ENCODE measurements at regions not wholly inside any gene's neighbourhood (a gene's known extent, or its start where the extent isn't known, plus 50 kb on each side); places are given as distances from the start of the nearest gene placed in this dataset.
"Not testable (repeated sequence)": the region's sequence is repeated elsewhere in the genome, so short reads cannot be mapped to it uniquely, and the experiment has no call there.

GRCh38 chr2:155653176-155653575 lies 679.3 kb downstream of the NR4A2 start:
- no peak for DNase-seq

DNA sequence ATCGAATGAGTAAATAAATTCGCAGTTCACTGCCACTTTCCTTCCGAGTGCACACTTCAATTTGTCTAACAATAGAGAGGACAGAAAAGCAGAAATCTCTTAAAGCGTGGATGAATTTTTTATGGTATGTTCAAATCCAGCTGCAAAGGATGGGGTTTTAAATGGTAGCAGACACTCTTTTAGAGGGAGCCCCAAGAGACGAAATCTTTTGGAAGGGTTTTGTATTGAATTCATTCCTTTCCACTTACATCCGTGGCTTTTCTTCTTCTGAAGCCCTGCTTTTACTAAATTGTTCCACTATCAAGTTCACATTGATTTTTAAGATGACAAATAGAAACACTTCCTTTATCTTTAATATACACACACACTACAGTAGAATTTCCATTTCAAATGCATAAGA lies 680.7 kb downstream of the NR4A2 start:
- DNase-seq, result no peak

- DNase-seq, result no peak
These were observed 686.7 kb downstream of the NR4A2 start for GRCh38 chr2:155645791-155646190.

DNA sequence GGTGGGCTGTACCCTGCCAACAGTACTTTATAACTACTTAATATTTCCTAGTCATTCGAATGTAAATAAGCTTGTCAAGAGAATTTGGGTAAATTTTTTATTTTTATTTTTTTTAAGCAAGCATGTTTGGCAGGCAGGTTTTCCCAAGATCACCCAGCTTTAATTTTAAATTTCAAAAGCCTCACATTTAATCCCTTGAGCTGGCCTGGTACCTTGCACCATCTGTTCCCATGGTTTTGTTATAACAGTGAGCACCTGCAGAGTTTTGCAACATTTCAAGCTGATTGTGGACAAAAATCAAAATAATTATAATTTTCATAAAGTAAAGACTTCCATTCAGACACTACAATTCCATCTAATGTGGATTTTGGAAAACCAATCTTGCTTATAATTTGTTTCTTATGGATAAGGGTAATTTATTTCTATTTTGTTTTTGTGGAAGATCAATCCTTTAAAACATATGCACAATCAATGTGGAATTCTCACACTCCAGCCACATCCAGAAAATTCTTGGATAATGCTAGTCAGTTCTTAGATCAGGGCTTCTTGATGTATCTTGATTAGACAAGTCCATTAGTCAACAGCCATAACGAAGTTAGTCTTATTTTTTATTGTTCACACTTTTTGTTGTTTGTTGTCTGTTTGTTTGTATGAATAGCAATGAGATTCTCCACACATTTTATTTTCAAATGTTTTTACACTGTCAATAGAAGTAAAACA lies 689.3 kb downstream of the NR4A2 start:
- DNase-seq, result no peak

- no peak for DNase-seq
These were observed 698.5 kb downstream of the NR4A2 start for GRCh38 chr2:155633887-155634570.

GRCh38 chr2:155633060-155633839 lies 699.3 kb downstream of the NR4A2 start:
- no peak for DNase-seq

GRCh38 chr2:155630760-155631159 lies 701.8 kb downstream of the NR4A2 start:
- no peak for DNase-seq

DNA sequence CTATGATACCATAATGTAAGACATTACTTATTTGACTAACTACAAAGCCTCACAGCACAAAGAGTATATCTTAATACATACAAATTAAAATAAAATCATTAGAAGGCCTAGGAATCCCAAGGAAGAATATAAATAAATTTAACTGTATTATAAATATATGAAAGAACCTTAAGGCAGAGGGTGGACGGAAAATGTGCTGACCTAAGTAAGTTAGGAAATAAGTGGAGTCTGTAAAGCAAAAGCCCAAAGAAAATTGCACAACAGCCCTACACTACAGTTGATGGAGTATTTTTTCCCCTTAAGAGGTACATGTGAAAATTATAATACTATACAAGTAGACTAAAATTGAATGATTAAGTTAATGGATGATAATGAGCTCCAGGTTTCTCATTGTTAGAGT lies 710.1 kb downstream of the NR4A2 start:
- DNase-seq, result no peak

GRCh38 chr2:155600914-155601760 lies 731.4 kb downstream of the NR4A2 start:
- DNase-seq, result no peak

GRCh38 chr2:155600296-155600695 lies 732.2 kb downstream of the NR4A2 start:
- DNase-seq, result no peak

DNA sequence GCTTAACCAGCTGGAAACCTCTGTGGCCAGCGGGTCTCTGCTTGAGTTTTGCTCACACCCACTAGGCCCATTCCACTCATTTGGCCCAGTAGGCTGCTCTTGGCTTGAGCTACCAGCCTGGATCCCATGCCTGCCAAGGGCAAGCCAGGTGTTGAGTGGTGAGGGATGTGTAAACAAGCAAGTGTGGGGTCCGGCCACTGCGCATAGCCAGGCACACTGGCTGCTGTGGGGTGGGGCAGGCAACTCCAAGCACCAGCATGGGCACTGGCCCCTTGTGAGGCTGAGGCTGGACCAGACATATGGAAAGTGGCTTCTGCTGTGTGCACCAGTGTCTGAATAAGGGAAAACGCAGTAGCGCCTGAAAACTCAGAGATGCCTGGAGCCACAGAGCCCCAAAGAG lies 732.7 kb downstream of the NR4A2 start:
- no peak for DNase-seq

DNA sequence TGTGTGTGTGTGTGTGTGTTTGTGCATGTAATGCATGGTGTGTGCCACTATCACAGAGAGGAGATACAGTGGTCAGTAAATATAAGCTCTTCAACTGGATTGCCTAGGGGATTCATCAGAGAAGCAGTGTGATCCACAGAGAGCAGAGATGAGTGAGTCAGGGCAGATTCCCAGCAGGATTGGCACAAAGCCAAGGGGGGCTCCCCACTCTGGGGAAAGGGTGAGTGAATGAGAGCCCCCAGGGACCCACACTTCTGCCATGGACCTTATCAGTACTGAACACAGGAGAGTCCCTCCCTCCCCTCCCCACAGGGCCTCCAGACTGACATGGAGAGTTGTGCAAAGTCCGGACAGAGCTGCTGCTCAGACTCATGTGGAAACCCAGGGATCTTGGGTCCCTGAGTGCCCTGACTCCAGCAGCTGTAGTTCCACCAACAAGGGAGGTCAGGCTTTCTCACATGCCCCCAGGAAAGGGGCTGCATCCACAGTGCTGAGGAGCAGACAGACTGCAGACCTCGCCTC lies 748.8 kb downstream of the NR4A2 start:
- DNase-seq, result no peak

DNA sequence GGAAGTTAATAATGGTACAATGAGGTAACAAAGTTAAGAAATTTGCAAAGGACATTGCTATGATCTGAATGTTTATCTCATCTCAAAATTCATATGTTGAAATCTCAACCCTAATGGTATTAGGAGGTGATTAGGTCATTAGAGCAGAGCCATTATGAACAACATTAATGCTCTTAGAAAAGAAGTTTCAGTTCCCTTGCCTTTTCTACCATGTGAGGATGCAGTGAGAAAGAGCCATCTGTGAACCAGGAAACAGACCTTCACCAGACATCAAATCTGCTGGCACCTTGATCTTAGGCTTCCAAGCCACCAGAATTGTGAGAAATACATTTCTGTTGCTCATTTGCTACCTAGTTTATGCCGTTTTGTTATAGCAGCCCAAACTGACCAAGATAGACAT lies 757.6 kb downstream of the NR4A2 start:
- no peak for DNase-seq

DNA sequence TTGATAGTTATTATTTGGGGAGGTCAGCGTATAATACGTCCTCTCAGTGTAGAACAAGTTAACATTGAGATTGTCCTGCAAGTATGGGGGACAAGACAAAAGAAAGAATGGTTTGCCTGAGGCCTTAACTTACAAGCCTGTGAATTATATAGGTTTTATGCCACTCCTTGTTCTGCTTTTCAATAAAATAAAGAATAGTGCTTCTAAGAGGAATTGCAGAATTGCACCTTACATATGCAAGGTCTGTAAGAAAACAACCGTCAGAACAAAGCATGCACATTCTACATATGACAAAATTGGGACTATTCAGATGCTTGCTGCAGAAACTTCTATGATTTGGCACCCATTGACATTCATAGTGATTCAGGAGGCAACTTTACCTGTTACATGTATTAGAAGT lies 785.0 kb downstream of the NR4A2 start:
- DNase-seq, result no peak

DNA sequence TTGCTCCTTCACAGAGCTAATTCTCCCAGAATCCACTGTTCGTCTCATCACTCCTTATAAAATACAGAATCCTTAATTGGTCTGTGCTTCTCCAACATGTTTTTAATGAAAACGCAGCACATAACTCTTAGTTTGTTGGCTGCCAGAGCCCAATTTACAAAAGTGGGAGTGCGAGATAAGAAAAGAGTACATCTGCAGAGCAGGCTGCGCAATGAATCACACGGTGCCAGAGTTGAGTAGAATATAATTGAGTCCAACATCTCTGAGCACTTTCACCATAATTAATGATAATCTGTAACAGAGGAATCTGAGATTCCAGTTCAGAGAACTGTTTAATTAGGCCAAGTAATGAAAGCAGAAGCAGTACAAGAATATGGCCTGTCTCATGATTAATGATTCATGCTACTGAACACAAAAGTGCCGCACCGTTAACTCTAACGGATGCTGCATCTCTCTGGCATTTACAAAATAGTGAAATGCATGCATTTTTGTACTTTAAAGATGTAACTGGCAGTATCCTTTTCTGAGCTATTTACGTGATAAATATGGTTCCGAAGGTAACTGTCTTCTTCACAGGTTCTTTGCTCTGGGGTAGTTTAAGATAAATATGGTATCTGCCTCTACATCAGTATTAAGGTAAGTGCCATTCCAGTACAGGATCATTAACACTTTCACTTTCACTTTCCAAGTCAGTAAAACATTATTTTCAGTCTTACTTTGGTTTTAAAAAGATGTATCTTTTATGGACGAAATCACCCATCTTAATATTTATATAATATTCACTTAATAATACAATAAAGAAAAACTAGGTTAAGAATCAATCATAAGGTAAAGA lies 785.6 kb downstream of the NR4A2 start:
- DNase-seq, result no peak

DNA sequence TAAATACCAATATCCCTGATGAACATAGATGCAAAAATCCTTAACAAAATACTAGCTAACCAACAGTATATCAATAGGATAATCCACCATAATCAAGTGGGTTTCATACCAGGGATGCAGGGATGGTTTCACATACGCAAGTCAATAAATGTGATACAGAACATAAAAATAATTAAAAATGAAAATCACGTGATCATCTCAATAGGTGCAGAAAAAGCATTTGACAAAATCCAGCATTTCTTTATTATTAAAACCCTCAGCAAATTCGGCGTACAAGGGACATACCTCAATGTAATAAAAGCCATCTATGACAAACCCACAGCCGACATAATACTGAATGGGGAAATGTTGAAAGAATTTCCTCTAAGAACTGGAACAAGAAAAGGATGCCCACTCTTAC lies 793.5 kb downstream of the NR4A2 start:
- not testable (repeated sequence) for DNase-seq

- DNase-seq, result no peak
These were observed 804.5 kb downstream of the NR4A2 start for GRCh38 chr2:155528034-155528433.

- DNase-seq, result no peak
These were observed 807.3 kb downstream of the NR4A2 start for GRCh38 chr2:155525199-155525598.

DNA sequence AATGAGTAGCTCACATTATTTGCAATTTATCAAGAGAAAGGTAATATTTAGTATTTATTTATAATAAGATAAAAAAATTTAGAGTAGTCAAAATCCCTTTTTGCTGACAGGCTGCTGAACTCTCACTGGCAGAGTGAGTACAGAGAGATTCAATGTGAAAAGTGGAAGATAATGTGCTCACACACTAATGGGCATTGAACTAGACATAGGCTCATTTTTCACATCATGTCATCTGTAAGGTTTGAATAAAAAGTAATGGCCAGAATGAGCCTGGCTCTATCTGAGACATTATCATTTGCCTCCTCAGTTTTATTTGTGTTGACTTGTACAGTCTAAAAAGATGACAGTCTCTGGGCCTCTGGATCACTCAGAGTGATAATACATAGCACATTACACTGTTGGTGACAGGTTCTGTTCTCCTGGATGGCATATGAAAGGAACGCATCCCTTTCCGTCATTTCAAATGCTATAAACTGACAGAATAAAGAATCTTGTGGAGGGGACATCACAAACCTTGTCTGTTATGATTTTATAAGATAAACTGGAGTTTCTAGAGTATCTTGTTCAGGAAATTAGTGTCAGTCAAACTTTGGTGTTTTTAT lies 812.9 kb downstream of the NR4A2 start:
- DNase-seq, result no peak

DNA sequence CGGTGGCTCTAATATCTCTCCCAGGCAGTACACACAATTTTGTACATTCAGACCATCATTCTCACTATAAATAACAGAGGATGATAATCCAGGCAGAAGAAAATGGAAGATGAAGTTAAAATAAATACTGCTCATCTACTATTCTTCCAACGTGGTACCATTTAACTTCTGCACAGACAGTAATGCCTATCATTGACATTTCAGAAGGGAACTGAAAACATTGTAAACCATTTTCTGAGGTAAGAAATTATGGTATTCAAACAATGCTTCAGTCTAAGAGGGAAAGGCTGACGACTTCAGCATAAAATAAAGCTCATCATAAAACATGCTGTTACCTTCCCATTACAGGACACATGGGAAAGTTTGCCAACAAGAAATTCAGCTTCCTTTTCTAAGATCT lies 814.4 kb downstream of the NR4A2 start:
- no peak for DNase-seq

- DNase-seq, result no peak
These were observed 815.2 kb downstream of the NR4A2 start for GRCh38 chr2:155517362-155517761.
